DND-41 (cell line): ENCODE measurements at regions not wholly inside any gene's neighbourhood (a gene's known extent, or its start where the extent isn't known, plus 50 kb on each side); places are given as distances from the start of the nearest gene placed in this dataset.

Experiments used
- ATAC-seq: fragments of 200-7000 bp; cut with Tn5 transposase; 3 replicates; pipeline ENCODE4 v1.9.1; 2021; ENCODE audit warnings: low read depth; ENCODE audit not compliant: insufficient read depth
- DNase-seq: peaks from one replicate; pipeline ENCODE4 v3.0.0-alpha.2; 2020
- H2AFZ ChIP-seq: 2 replicates; pipeline ENCODE4 v1.6.0; 2012; ENCODE audit warnings: low read depth, low read length
- H3K27ac ChIP-seq: 2 replicates; pipeline ENCODE4 v1.5.1; 2012; ENCODE audit warnings: low read length, inconsistent platforms
- H3K27me3 ChIP-seq: fragments of 200-600 bp; sonication (generic); 2 replicates; pipeline ENCODE4 v1.6.0; 2012; ENCODE audit warnings: low read length, mild to moderate bottlenecking, inconsistent platforms; ENCODE audit not compliant: insufficient read depth, poor library complexity
- H3K36me3 ChIP-seq: 2 replicates; pipeline ENCODE4 v1.5.1; 2012; ENCODE audit warnings: low read length, inconsistent platforms; ENCODE audit not compliant: insufficient read depth
- H3K4me1 ChIP-seq: 2 replicates; pipeline ENCODE4 v1.5.1; 2012; ENCODE audit warnings: mild to moderate bottlenecking, low read length; ENCODE audit not compliant: insufficient read depth
- H3K4me2 ChIP-seq: 2 replicates; pipeline ENCODE4 v1.6.0; 2012; ENCODE audit warnings: mild to moderate bottlenecking, moderate library complexity, low read length, inconsistent platforms; ENCODE audit not compliant: insufficient read depth
- H3K4me3 ChIP-seq, 2 experiments: fragments of 200-600 bp in 1 of 2; shearing (Covaris generic) in 1 of 2; 2 replicates each; pipeline ENCODE4 v1.5.1; 2012 to 2016; ENCODE audit warnings: inconsistent platforms in 2 of 2, low read length in 2 of 2, mild to moderate bottlenecking in 2 of 2, low read depth in 1 of 2, moderate library complexity in 1 of 2
- H3K79me2 ChIP-seq: 2 replicates; pipeline ENCODE4 v1.6.0; 2012; ENCODE audit warnings: low read length, inconsistent platforms; ENCODE audit not compliant: insufficient read depth
- H3K9ac ChIP-seq: 2 replicates; pipeline ENCODE4 v1.6.0; 2012; ENCODE audit warnings: low read depth, mild to moderate bottlenecking, inconsistent platforms, low read length, moderate library complexity
- H3K9me3 ChIP-seq: 2 replicates; pipeline ENCODE4 v1.5.1; 2012; ENCODE audit warnings: low read length, moderate library complexity, mild to moderate bottlenecking, inconsistent platforms; ENCODE audit not compliant: insufficient read depth, severe bottlenecking
- H4K20me1 ChIP-seq: 2 replicates; pipeline ENCODE4 v1.6.0; 2012; ENCODE audit warnings: low read length; ENCODE audit not compliant: insufficient read depth
- EZH2 ChIP-seq: IDR thresholded peaks from 3 replicates; pipeline ENCODE4 v1.6.1; 2012; ENCODE audit warnings: borderline replicate concordance, low read depth, mild to moderate bottlenecking, moderate library complexity, low read length, inconsistent platforms; ENCODE audit not compliant: severe bottlenecking
- TF ChIP-seq, protein P1 (sequence below): IDR thresholded peaks from 2 replicates; pipeline ENCODE4 v1.5.1; 2012; ENCODE audit warnings: borderline replicate concordance, low read length, moderate library complexity, mild to moderate bottlenecking; ENCODE audit not compliant: poor library complexity, severe bottlenecking; ENCODE audit errors: extremely low read depth

GRCh38 chr6:208938-209337 lies 83.3 kb upstream of the DUSP22 start:
- H3K4me3 ChIP-seq = no peak overlapping the region
- no peaks in the 10 kb centered on the region for H3K79me2 ChIP-seq
- DNase-seq (no peak), ATAC-seq (no peak)
- H3K4me2 ChIP-seq = no peak overlapping the region
- no peaks in the 10 kb centered on the region for H3K4me1 ChIP-seq
- TF ChIP-seq, protein P1, sequence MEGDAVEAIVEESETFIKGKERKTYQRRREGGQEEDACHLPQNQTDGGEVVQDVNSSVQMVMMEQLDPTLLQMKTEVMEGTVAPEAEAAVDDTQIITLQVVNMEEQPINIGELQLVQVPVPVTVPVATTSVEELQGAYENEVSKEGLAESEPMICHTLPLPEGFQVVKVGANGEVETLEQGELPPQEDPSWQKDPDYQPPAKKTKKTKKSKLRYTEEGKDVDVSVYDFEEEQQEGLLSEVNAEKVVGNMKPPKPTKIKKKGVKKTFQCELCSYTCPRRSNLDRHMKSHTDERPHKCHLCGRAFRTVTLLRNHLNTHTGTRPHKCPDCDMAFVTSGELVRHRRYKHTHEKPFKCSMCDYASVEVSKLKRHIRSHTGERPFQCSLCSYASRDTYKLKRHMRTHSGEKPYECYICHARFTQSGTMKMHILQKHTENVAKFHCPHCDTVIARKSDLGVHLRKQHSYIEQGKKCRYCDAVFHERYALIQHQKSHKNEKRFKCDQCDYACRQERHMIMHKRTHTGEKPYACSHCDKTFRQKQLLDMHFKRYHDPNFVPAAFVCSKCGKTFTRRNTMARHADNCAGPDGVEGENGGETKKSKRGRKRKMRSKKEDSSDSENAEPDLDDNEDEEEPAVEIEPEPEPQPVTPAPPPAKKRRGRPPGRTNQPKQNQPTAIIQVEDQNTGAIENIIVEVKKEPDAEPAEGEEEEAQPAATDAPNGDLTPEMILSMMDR = no peak
- no peak for TF ChIP-seq EZH2
- no peaks in the 10 kb centered on the region for H3K36me3 ChIP-seq
- H3K9me3 ChIP-seq = peaks cover 10% of the 10 kb centered on the region
- H4K20me1 ChIP-seq = no peaks in the 10 kb centered on the region
- no peak overlapping the region for H3K9ac ChIP-seq
- H2AFZ ChIP-seq = no peak overlapping the region
- H3K27me3 ChIP-seq = peaks cover 1% of the 10 kb centered on the region
- no peak overlapping the region for H3K27ac ChIP-seq

- Histone ChIP-seq H3K27ac (no peak overlapping the region), H4K20me1 (no peaks in the 10 kb centered on the region), H3K79me2 (no peaks in the 10 kb centered on the region), H3K4me1 (no peaks in the 10 kb centered on the region), H2AFZ (no peak overlapping the region), H3K27me3 (no peaks in the 10 kb centered on the region), H3K4me2 (no peak overlapping the region), H3K4me3 (no peak overlapping the region), H3K9ac (no peak overlapping the region), H3K36me3 (no peaks in the 10 kb centered on the region), H3K9me3 (peaks cover 15% of the 10 kb centered on the region)
- ATAC-seq = no peak
- TF ChIP-seq, protein P1 = no peak
- TF ChIP-seq EZH2 = no peak
- DNase-seq = no peak
Measured at GRCh38 chr6:209432-210103, 82.7 kb upstream of the DUSP22 start.

DNA sequence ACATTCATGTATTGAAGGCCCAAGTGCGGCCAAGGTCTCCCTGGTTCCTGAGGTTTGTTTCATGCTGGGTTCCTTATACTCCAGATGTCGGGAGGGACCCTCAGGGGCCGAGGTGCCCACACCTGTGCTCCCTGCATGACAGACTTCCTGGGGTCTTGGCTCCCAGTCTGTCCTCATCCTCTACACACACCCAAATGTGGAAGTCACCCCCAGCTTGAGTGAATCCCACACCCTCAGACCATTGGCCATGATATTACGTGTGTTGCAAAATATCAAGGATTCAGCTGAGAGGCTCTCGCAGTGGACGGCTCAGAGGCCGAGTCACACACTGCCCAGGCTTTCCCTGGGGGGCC lies 82.2 kb upstream of the DUSP22 start:
- H3K4me2 ChIP-seq = no peak overlapping the region
- no peak for DNase-seq
- ATAC-seq = no peak
- H3K4me3 ChIP-seq = no peak overlapping the region
- H3K27me3 ChIP-seq = no peaks in the 10 kb centered on the region
- H4K20me1 ChIP-seq = no peaks in the 10 kb centered on the region
- peaks cover 15% of the 10 kb centered on the region for H3K9me3 ChIP-seq
- H3K79me2 ChIP-seq = no peaks in the 10 kb centered on the region
- no peak overlapping the region for H2AFZ ChIP-seq
- TF ChIP-seq EZH2 = no peak
- TF ChIP-seq, protein P1 = no peak
- H3K9ac ChIP-seq = no peak overlapping the region
- H3K36me3 ChIP-seq = no peaks in the 10 kb centered on the region
- no peaks in the 10 kb centered on the region for H3K4me1 ChIP-seq
- no peak overlapping the region for H3K27ac ChIP-seq
